H9 (cell line): ENCODE measurements at regions not wholly inside any gene's neighbourhood (a gene's known extent, or its start where the extent isn't known, plus 50 kb on each side); places are given as distances from the start of the nearest gene placed in this dataset.
"Not testable (repeated sequence)": the region's sequence is repeated elsewhere in the genome, so short reads cannot be mapped to it uniquely, and the experiment has no call there.

ENCODE experiments used
- DNase-seq: peaks from one replicate; pipeline ENCODE4 v3.0.0-alpha.2; 2017
- H2AFZ ChIP-seq: one replicate; pipeline ENCODE4 v1.6.1; 2013; ENCODE audit warnings: mild to moderate bottlenecking, low read length, control low read depth, moderate library complexity
- H2AK5ac ChIP-seq: 2 replicates; pipeline ENCODE4 v1.6.1; 2013; ENCODE audit warnings: low read length, control low read depth, mixed read lengths; ENCODE audit not compliant: insufficient read length
- H2BK120ac ChIP-seq: one replicate; pipeline ENCODE4 v1.6.1; 2013; ENCODE audit warnings: low read depth, mild to moderate bottlenecking, low read length, control low read depth, inconsistent platforms; ENCODE audit not compliant: poor library complexity, severe bottlenecking
- H2BK12ac ChIP-seq: 2 replicates; pipeline ENCODE4 v1.6.1; 2013; ENCODE audit warnings: low read length, control low read depth, mixed read lengths, low read depth; ENCODE audit not compliant: insufficient read length
- H2BK15ac ChIP-seq: 2 replicates; pipeline ENCODE4 v1.6.1; 2013; ENCODE audit warnings: low read depth, low read length, control low read depth
- H2BK20ac ChIP-seq: one replicate; pipeline ENCODE4 v1.6.1; 2013; ENCODE audit warnings: low read depth, mild to moderate bottlenecking, low read length, control low read depth, inconsistent platforms; ENCODE audit not compliant: poor library complexity, severe bottlenecking
- H2BK5ac ChIP-seq: 2 replicates; pipeline ENCODE4 v1.6.1; 2013; ENCODE audit warnings: low read length, control low read depth, mixed read lengths; ENCODE audit not compliant: insufficient read length
- H3K14ac ChIP-seq: 2 replicates; pipeline ENCODE4 v1.6.1; 2013; ENCODE audit warnings: low read length, control low read depth; ENCODE audit not compliant: insufficient read depth
- H3K18ac ChIP-seq: 2 replicates; pipeline ENCODE4 v1.6.1; 2013; ENCODE audit warnings: low read depth, mild to moderate bottlenecking, mixed read lengths, low read length, control low read depth; ENCODE audit not compliant: insufficient read length
- H3K23ac ChIP-seq: 2 replicates; pipeline ENCODE4 v1.6.1; 2013; ENCODE audit warnings: low read length, control low read depth, mixed read lengths, low read depth; ENCODE audit not compliant: insufficient read length
- H3K23me2 ChIP-seq: 2 replicates; pipeline ENCODE4 v1.6.1; 2013; ENCODE audit warnings: low read depth, mild to moderate bottlenecking, mixed read lengths, low read length, control low read depth; ENCODE audit not compliant: insufficient read length, poor library complexity, severe bottlenecking
- H3K27ac ChIP-seq: 2 replicates; pipeline ENCODE4 v1.5.1; 2013; ENCODE audit warnings: low read length, control low read depth, mixed read lengths, low read depth; ENCODE audit not compliant: insufficient read length
- H3K27me3 ChIP-seq: 2 replicates; pipeline ENCODE4 v1.6.1; 2013; ENCODE audit warnings: low read length, control low read depth, inconsistent platforms; ENCODE audit not compliant: insufficient read depth
- H3K4ac ChIP-seq: 2 replicates; pipeline ENCODE4 v1.6.1; 2013; ENCODE audit warnings: low read depth, mild to moderate bottlenecking, control low read depth, inconsistent platforms, low read length, moderate library complexity
- H3K4me1 ChIP-seq: 2 replicates; pipeline ENCODE4 v1.6.1; 2013; ENCODE audit warnings: low read length, control low read depth, inconsistent platforms; ENCODE audit not compliant: insufficient read depth
- H3K4me2 ChIP-seq: 2 replicates; pipeline ENCODE4 v1.6.1; 2013; ENCODE audit warnings: low read length, control low read depth, mixed read lengths; ENCODE audit not compliant: insufficient read length, insufficient read depth
- H3K56ac ChIP-seq: 2 replicates; pipeline ENCODE4 v1.6.1; 2013; ENCODE audit warnings: low read depth, mild to moderate bottlenecking, mixed read lengths, low read length, control low read depth; ENCODE audit not compliant: insufficient read length
- H3K79me1 ChIP-seq: 2 replicates; pipeline ENCODE4 v1.6.1; 2013; ENCODE audit warnings: low read depth, mild to moderate bottlenecking, moderate library complexity, low read length, control low read depth, inconsistent platforms; ENCODE audit not compliant: insufficient read depth, poor library complexity, severe bottlenecking
- H3K79me2 ChIP-seq: 2 replicates; pipeline ENCODE4 v1.6.1; 2013; ENCODE audit warnings: low read length, control low read depth, inconsistent platforms; ENCODE audit not compliant: insufficient read depth
- H3K9ac ChIP-seq: 2 replicates; pipeline ENCODE4 v1.6.1; 2013; ENCODE audit warnings: low read length, control low read depth, mixed read lengths; ENCODE audit not compliant: insufficient read length; ENCODE audit errors: extremely low read depth
- H3K9me3 ChIP-seq: one replicate; pipeline ENCODE4 v1.6.1; 2013; ENCODE audit warnings: low read depth, low read length, inconsistent platforms; ENCODE audit not compliant: control insufficient read depth
- H3T11ph ChIP-seq: one replicate; pipeline ENCODE4 v1.6.1; 2013; ENCODE audit warnings: mild to moderate bottlenecking, low read length, control low read depth, inconsistent platforms
- H4K20me1 ChIP-seq: one replicate; pipeline ENCODE4 v1.6.1; 2013; ENCODE audit not compliant: control insufficient read depth, insufficient read length, insufficient read depth
- H4K5ac ChIP-seq: 2 replicates; pipeline ENCODE4 v1.6.1; 2013; ENCODE audit warnings: low read depth, mild to moderate bottlenecking, mixed read lengths, low read length, control low read depth; ENCODE audit not compliant: insufficient read length
- H4K8ac ChIP-seq: replicated peaks from 2 replicates; pipeline ENCODE4 v1.6.1; 2013; ENCODE audit warnings: low read length, control low read depth, mixed read lengths, low read depth; ENCODE audit not compliant: insufficient read length
- H4K91ac ChIP-seq: 2 replicates; pipeline ENCODE4 v1.6.1; 2013; ENCODE audit warnings: low read depth, mild to moderate bottlenecking, moderate library complexity, mixed read lengths, low read length, control low read depth; ENCODE audit not compliant: insufficient read length
- H3K27ac Mint-ChIP-seq, 3 experiments: 2 replicates in 2 of 3; 3 replicates in 1 of 3; pipeline ENCODE4 v1.8.0; 2020 to 2021; ENCODE audit warnings: mixed read lengths in 3 of 3, mild to moderate bottlenecking in 1 of 3, moderate library complexity in 1 of 3
- H3K27me3 Mint-ChIP-seq: 2 replicates; pipeline ENCODE4 v1.8.0; 2021; ENCODE audit warnings: low read depth, mild to moderate bottlenecking, moderate library complexity, mixed read lengths
- H3K36me3 Mint-ChIP-seq, 3 experiments: 2 replicates in 2 of 3; 3 replicates in 1 of 3; pipeline ENCODE4 v1.8.0; 2020 to 2021; ENCODE audit warnings: low read depth in 3 of 3, mixed read lengths in 3 of 3; ENCODE audit not compliant: insufficient read depth in 1 of 3
- H3K4me1 Mint-ChIP-seq, 2 experiments: 2 replicates each; pipeline ENCODE4 v1.8.0; 2020; ENCODE audit warnings: mixed read lengths in 2 of 2
- H3K4me3 Mint-ChIP-seq, 2 experiments: 2 replicates in 1 of 2; 3 replicates in 1 of 2; pipeline ENCODE4 v1.8.0; 2020 to 2021; ENCODE audit warnings: mild to moderate bottlenecking in 2 of 2, mixed read lengths in 2 of 2, moderate library complexity in 1 of 2
- H3K9me3 Mint-ChIP-seq, 2 experiments: 2 replicates in 1 of 2; 3 replicates in 1 of 2; pipeline ENCODE4 v1.8.0; 2020; ENCODE audit warnings: mild to moderate bottlenecking in 2 of 2, mixed read lengths in 2 of 2, moderate library complexity in 1 of 2
- WGBS: extraction: QIAGEN DNeasy Blood & Tissue Kit; methylation state at CpG from one replicate; pipeline ENCODE4 v1.1.7; 2013; ENCODE audit warnings: missing lambda C conversion rate, low lambda C conversion rate, mixed read lengths; ENCODE audit not compliant: insufficient read length; ENCODE audit errors: extremely low coverage; 5-methylcytosine and 5-hydroxymethylcytosine counted together

GRCh38 chr10:38969553-38969952, 875.4 kb downstream of the ZNF37A start:
- no CpG with 5 or more reads among the region's 19 CpGs for WGBS
- not testable (repeated sequence) for DNase-seq, H2AK5ac ChIP-seq, H3K27ac Mint-ChIP-seq, H3K4me3 Mint-ChIP-seq, H2BK120ac ChIP-seq, H3K27me3 Mint-ChIP-seq, H3K18ac ChIP-seq, H3K79me2 ChIP-seq, H3K4me2 ChIP-seq, H3K23me2 ChIP-seq, H2BK5ac ChIP-seq, H2BK20ac ChIP-seq, H3K9ac ChIP-seq, H3K27me3 ChIP-seq, H2BK15ac ChIP-seq, H3K4me1 ChIP-seq, H2BK12ac ChIP-seq, H3K79me1 ChIP-seq, H4K8ac ChIP-seq, H4K91ac ChIP-seq, H3K56ac ChIP-seq, H3K27ac ChIP-seq, H3K14ac ChIP-seq, H3K23ac ChIP-seq, H2AFZ ChIP-seq, H3K4me1 Mint-ChIP-seq, H3T11ph ChIP-seq, H4K5ac ChIP-seq, H4K20me1 ChIP-seq, H3K4ac ChIP-seq
- H3K9me3 Mint-ChIP-seq = peaks cover 46 to 47% of the 10 kb centered on the region in 2 experiments
- H3K9me3 ChIP-seq = peaks cover 21% of the 10 kb centered on the region
- H3K36me3 Mint-ChIP-seq = peaks cover 5 to 11% (median 7%) of the 10 kb centered on the region in 3 experiments; a peak in 5 of 7 replicates
